BE2C (cell line): ENCODE measurements at regions not wholly inside any gene's neighbourhood (a gene's known extent, or its start where the extent isn't known, plus 50 kb on each side); places are given as distances from the start of the nearest gene placed in this dataset.

Experiments
- DNase-seq: peaks from one replicate; pipeline ENCODE4 v3.0.0-alpha.2; 2020
- H3K27me3 ChIP-seq: fragments of 250-450 bp; sonication (Bioruptor Pico); 2 replicates; pipeline ENCODE4 v1.5.1; 2020; ENCODE audit warnings: mild to moderate bottlenecking
- H3K36me3 ChIP-seq: fragments of 250-450 bp; sonication (Bioruptor Pico); 2 replicates; pipeline ENCODE4 v1.5.1; 2020; ENCODE audit warnings: mild to moderate bottlenecking
- H3K4me1 ChIP-seq: fragments of 250-450 bp; sonication (Bioruptor Pico); 2 replicates; pipeline ENCODE4 v1.5.1; 2020
- H3K4me3 ChIP-seq: 2 replicates; pipeline ENCODE4 v1.5.1; 2011; ENCODE audit warnings: low read depth, low read length
- H3K9me3 ChIP-seq: fragments of 250-450 bp; sonication (Bioruptor Pico); 2 replicates; pipeline ENCODE4 v1.5.1; 2020
- CTCF ChIP-seq: IDR thresholded peaks from 2 replicates; pipeline ENCODE4 v1.5.1; 2012; ENCODE audit warnings: mild to moderate bottlenecking, low read depth, low read length

- H3K27me3 ChIP-seq, result no peaks in the 10 kb centered on the region
- H3K4me1 ChIP-seq, result no peaks in the 10 kb centered on the region
- no peak for TF ChIP-seq CTCF
- no peaks in the 10 kb centered on the region for H3K36me3 ChIP-seq
- no peak overlapping the region for H3K4me3 ChIP-seq
- no peaks in the 10 kb centered on the region for H3K9me3 ChIP-seq
- no peak for DNase-seq
Measured at GRCh38 chr6:165762125-165762524, 99.1 kb upstream of the PDE10A start.

GRCh38 chr6:165760803-165761185 is 97.8 kb upstream of the PDE10A start:
- no peak for TF ChIP-seq CTCF
- no peak for DNase-seq
- Histone ChIP-seq H3K36me3 (no peaks in the 10 kb centered on the region), H3K9me3 (no peaks in the 10 kb centered on the region), H3K4me3 (no peak overlapping the region), H3K27me3 (no peaks in the 10 kb centered on the region), H3K4me1 (no peaks in the 10 kb centered on the region)

- no peaks in the 10 kb centered on the region for H3K9me3 ChIP-seq
- H3K36me3 ChIP-seq, result no peaks in the 10 kb centered on the region
- no peaks in the 10 kb centered on the region for H3K4me1 ChIP-seq
- no peak for DNase-seq
- H3K4me3 ChIP-seq, result no peak overlapping the region
- TF ChIP-seq CTCF, result no peak
- H3K27me3 ChIP-seq, result no peaks in the 10 kb centered on the region
Measured at GRCh38 chr6:165760126-165760802, 97.2 kb upstream of the PDE10A start.

GRCh38 chr6:165758441-165758840 is 95.4 kb upstream of the PDE10A start:
- no peak for DNase-seq
- Histone ChIP-seq H3K36me3 (no peaks in the 10 kb centered on the region), H3K27me3 (no peaks in the 10 kb centered on the region), H3K4me1 (no peaks in the 10 kb centered on the region), H3K4me3 (no peak overlapping the region), H3K9me3 (no peaks in the 10 kb centered on the region)
- TF ChIP-seq CTCF, result no peak

GRCh38 chr6:165755583-165755982 is 92.5 kb upstream of the PDE10A start:
- no peak for TF ChIP-seq CTCF
- no peak for DNase-seq
- no peaks in the 10 kb centered on the region for H3K27me3 ChIP-seq

GRCh38 chr6:165753506-165753905 is 90.5 kb upstream of the PDE10A start:
- Histone ChIP-seq H3K27me3 (no peaks in the 10 kb centered on the region), H3K9me3 (no peaks in the 10 kb centered on the region), H3K4me3 (no peak overlapping the region), H3K4me1 (no peaks in the 10 kb centered on the region), H3K36me3 (no peaks in the 10 kb centered on the region)
- no peak for DNase-seq
- TF ChIP-seq CTCF, result no peak

More at GRCh38 chr6:165755583-165755982, 92.5 kb upstream of the PDE10A start:
- Histone ChIP-seq H3K36me3 (no peaks in the 10 kb centered on the region), H3K4me3 (no peak overlapping the region), H3K4me1 (no peaks in the 10 kb centered on the region), H3K9me3 (no peaks in the 10 kb centered on the region)
